Spleen (tissue), 11 donors: ENCODE measurements at regions not wholly inside any gene's neighbourhood (a gene's known extent, or its start where the extent isn't known, plus 50 kb on each side); places are given as distances from the start of the nearest gene placed in this dataset.

Source experiments
- DNase-seq: peaks from one replicate; pipeline ENCODE4 v3.0.0-alpha.2; 2020
- H3K27ac ChIP-seq, 8 donors: fragments of 200-600 bp; sonication (generic) in 7 of 8; 1 replicate in 4 of 8; 2 replicates in 4 of 8; pipeline versions ENCODE4 v1.5.0 to v1.8.0; 2016 to 2021; ENCODE audit warnings: inconsistent platforms in 4 of 8, mild to moderate bottlenecking in 4 of 8, moderate library complexity in 1 of 8
- H3K27me3 ChIP-seq, 7 donors: fragments of 200-600 bp; sonication (generic) in 6 of 7; replicated peaks in 1 of 7; 1 replicate in 4 of 7; 2 replicates in 3 of 7; pipeline versions ENCODE4 v1.5.0 to v1.8.0; 2016 to 2021; ENCODE audit warnings: inconsistent platforms in 3 of 7, mild to moderate bottlenecking in 1 of 7
- H3K36me3 ChIP-seq, 6 donors: fragments of 200-600 bp; sonication (generic) in 5 of 6; 1 replicate in 4 of 6; 2 replicates in 2 of 6; pipeline versions ENCODE4 v1.5.0 to v1.8.0; 2016 to 2021; ENCODE audit warnings: inconsistent platforms in 2 of 6
- H3K4me1 ChIP-seq, 6 donors: fragments of 200-600 bp; sonication (generic) in 5 of 6; 1 replicate in 3 of 6; 2 replicates in 3 of 6; pipeline versions ENCODE4 v1.5.0 to v1.8.0; 2016 to 2021; ENCODE audit warnings: inconsistent platforms in 3 of 6
- H3K4me3 ChIP-seq, 8 donors: fragments of 200-600 bp; sonication (generic) in 7 of 8; 1 replicate in 4 of 8; 2 replicates in 4 of 8; pipeline versions ENCODE4 v1.5.0 to v1.8.0; 2016 to 2021; ENCODE audit warnings: inconsistent platforms in 4 of 8, mild to moderate bottlenecking in 4 of 8, moderate library complexity in 2 of 8
- H3K9me3 ChIP-seq, 8 donors: fragments of 200-600 bp; sonication (generic) in 7 of 8; 1 replicate in 4 of 8; 2 replicates in 4 of 8; pipeline versions ENCODE4 v1.5.0 to v1.8.0; 2016 to 2021; ENCODE audit warnings: inconsistent platforms in 4 of 8
- POLR2A ChIP-seq, 3 donors: fragments of 450-650 bp; IDR thresholded peaks; one replicate each; pipeline ENCODE4 v1.5.1; 2017; ENCODE audit warnings: antibody characterized with exemption in 3 of 3, mild to moderate bottlenecking in 1 of 3
- POLR2AphosphoS5 ChIP-seq, 3 donors: sonication (generic); formaldehyde crosslinking; IDR thresholded peaks; one replicate each; pipeline ENCODE4 v1.5.1; 2017; ENCODE audit warnings: antibody characterized with exemption in 3 of 3
- WGBS, 5 donors: extraction: QIAGEN DNeasy Blood & Tissue Kit in 3 of 5; methylation state at CpG; one replicate each; pipeline versions ENCODE4 v1.1.5 to v1.1.7; 2013 to 2018; 5-methylcytosine and 5-hydroxymethylcytosine counted together
- intact Hi-C: fragments of 100-400 bp; cut with DNase I; formaldehyde crosslinking; loops from one replicate; pipeline ENCODE4 v1.15.0; 2023; ENCODE audit warnings: low total_unique reads
- TF ChIP-seq, protein P1 (sequence below), 11 experiments: fragments of 200-600 bp in 7 of 11; fragments of 450-650 bp in 4 of 11; sonication (generic) in 4 of 11; IDR thresholded peaks in 8 of 11; conservative IDR thresholded peaks in 3 of 11; 1 replicate in 7 of 11; 2 replicates in 4 of 11; pipeline versions ENCODE4 v1.4.0 to v1.8.0; 2016 to 2021; ENCODE audit warnings: antibody characterized with exemption in 11 of 11, inconsistent platforms in 4 of 11, mild to moderate bottlenecking in 1 of 11
- donor health status: healthy with polysubstance abuse.
- donor health status: DM: no; HTN: no; CAD: no; lungs with moderate emphysema.
- donor health status: DM: no; HTN: no; CAD: no.
- donor health status: Bipolar disorder and iron deficiency.
- donor health status: healthy.
- donor health status: DM: no; HTN: no; CAD: no.
- donor health status: DM: yes; HTN: yes; CAD: no.

DNA sequence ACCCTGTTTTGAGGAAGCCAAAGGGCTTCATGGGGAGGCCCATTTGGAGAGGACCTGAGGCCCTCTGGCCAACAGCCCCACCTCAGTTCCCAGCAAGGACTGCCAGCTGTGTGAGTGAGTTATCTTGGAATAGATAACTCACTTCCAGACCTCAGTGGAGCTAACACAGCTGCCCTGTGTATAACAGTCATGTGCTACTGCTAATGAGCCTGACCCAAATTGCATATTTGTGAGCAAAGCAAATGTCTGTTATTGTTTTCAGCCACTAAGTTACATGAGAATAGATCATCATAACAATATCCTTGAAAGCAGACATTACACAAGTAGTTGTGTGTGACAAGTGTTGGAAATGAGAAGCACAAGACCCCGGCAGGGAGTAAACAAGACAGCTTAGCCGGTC is 355.8 kb downstream of the MCTP2 start:
- intact Hi-C loops = no loop called here
- TF ChIP-seq, protein P1, sequence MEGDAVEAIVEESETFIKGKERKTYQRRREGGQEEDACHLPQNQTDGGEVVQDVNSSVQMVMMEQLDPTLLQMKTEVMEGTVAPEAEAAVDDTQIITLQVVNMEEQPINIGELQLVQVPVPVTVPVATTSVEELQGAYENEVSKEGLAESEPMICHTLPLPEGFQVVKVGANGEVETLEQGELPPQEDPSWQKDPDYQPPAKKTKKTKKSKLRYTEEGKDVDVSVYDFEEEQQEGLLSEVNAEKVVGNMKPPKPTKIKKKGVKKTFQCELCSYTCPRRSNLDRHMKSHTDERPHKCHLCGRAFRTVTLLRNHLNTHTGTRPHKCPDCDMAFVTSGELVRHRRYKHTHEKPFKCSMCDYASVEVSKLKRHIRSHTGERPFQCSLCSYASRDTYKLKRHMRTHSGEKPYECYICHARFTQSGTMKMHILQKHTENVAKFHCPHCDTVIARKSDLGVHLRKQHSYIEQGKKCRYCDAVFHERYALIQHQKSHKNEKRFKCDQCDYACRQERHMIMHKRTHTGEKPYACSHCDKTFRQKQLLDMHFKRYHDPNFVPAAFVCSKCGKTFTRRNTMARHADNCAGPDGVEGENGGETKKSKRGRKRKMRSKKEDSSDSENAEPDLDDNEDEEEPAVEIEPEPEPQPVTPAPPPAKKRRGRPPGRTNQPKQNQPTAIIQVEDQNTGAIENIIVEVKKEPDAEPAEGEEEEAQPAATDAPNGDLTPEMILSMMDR (IDR thresholded peaks at IDR 0.05 in 8 of 11, conservative IDR thresholded peaks at IDR 0.05 in 3 of 11) = no peak
- TF ChIP-seq POLR2A (IDR thresholded peaks at IDR 0.05) (no peak), POLR2AphosphoS5 (IDR thresholded peaks at IDR 0.05) (no peak)
- Histone ChIP-seq H3K27ac (no peak overlapping the region), H3K4me1 (peaks cover 0 to 37% (median 29%) of the 10 kb centered on the region in 6 donors), H3K36me3 (no peaks in the 10 kb centered on the region), H3K4me3 (no peak overlapping the region), H3K9me3 (no peaks in the 10 kb centered on the region), H3K27me3 (peaks cover 0 to 80% (median 6%) of the 10 kb centered on the region in 7 donors)
- no peak for DNase-seq
- WGBS, 5 donors = 87 to 98% (median 93%) methylated on average over 2 of the region's 2 CpGs

GRCh38 chr15:94588993-94589392 is 357.6 kb downstream of the MCTP2 start:
- 74 to 88% (median 85%) methylated on average over 4 of the region's 4 CpGs for WGBS, 5 donors
- TF ChIP-seq POLR2A (IDR thresholded peaks at IDR 0.05) (no peak), POLR2AphosphoS5 (IDR thresholded peaks at IDR 0.05) (no peak)
- TF ChIP-seq, protein P1 (IDR thresholded peaks at IDR 0.05 in 8 of 11, conservative IDR thresholded peaks at IDR 0.05 in 3 of 11) = no peak
- H3K4me3 ChIP-seq = no peak overlapping the region
- intact Hi-C loops = no loop called here
- H3K27ac ChIP-seq = no peak overlapping the region
- no peaks in the 10 kb centered on the region for H3K36me3 ChIP-seq
- no peak for DNase-seq
- no peaks in the 10 kb centered on the region for H3K9me3 ChIP-seq
- peaks cover 0 to 19% (median 14%) of the 10 kb centered on the region in 6 donors for H3K4me1 ChIP-seq
- H3K27me3 ChIP-seq = peaks cover 0 to 72% (median 6%) of the 10 kb centered on the region in 7 donors

DNA sequence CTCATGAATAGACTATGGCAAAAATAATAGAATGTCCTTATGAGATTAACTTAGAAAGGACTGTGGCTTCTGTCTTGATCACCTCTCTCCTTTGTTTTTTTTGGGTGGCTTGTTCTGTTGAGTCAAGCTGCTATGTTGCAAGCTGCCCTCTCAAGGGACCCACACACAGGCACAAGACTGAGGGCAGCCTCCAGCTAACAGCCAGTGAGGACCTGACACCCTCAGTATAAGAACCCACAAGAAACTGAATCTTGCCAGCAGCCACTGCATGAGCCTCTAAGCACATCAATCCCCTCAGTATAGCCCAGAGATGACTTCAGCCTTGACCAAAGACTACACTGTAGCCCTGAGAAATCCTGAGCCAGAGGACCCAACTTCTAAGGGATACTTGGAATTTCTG is 361.1 kb downstream of the MCTP2 start:
- Histone ChIP-seq H3K4me1 (no peaks in the 10 kb centered on the region), H3K36me3 (no peaks in the 10 kb centered on the region), H3K27ac (no peak overlapping the region), H3K27me3 (peaks cover 0 to 51% (median 0%) of the 10 kb centered on the region in 7 donors), H3K9me3 (no peaks in the 10 kb centered on the region), H3K4me3 (no peak overlapping the region)
- DNase-seq = no peak
- no peak for TF ChIP-seq POLR2A (IDR thresholded peaks at IDR 0.05)
- intact Hi-C loops = no loop called here

DNA sequence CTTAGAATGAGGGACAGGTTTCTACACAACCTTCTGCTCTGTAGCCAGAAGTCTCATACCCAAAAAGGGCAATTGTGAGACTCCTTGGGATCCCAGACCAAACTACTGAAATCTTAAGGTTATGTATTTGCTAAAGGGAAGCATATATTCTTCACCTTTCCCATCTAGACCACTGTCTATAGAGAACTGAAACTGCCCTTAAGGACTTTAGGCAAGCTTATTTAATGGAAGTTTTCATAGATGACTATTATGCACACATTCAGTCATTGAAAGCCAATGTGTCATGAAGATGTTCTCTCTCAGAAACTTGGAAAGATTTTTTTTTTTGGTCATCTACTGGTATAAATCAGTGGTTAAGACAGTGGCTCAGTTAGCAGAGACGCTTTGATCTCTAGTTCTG is 365.3 kb downstream of the MCTP2 start:
- WGBS, 5 donors = 72 to 93% (median 80%) methylated on average over 1 of the region's 1 CpG
- Histone ChIP-seq H3K27me3 (peaks cover 0 to 39% (median 0%) of the 10 kb centered on the region in 7 donors), H3K4me3 (no peak overlapping the region), H3K9me3 (no peaks in the 10 kb centered on the region), H3K36me3 (no peaks in the 10 kb centered on the region), H3K4me1 (no peaks in the 10 kb centered on the region), H3K27ac (no peak overlapping the region)
- TF ChIP-seq POLR2AphosphoS5 (IDR thresholded peaks at IDR 0.05) (no peak), POLR2A (IDR thresholded peaks at IDR 0.05) (no peak)
- TF ChIP-seq, protein P1 (IDR thresholded peaks at IDR 0.05 in 8 of 11, conservative IDR thresholded peaks at IDR 0.05 in 3 of 11) = no peak
- DNase-seq = no peak
- intact Hi-C loops = no loop called here

DNA sequence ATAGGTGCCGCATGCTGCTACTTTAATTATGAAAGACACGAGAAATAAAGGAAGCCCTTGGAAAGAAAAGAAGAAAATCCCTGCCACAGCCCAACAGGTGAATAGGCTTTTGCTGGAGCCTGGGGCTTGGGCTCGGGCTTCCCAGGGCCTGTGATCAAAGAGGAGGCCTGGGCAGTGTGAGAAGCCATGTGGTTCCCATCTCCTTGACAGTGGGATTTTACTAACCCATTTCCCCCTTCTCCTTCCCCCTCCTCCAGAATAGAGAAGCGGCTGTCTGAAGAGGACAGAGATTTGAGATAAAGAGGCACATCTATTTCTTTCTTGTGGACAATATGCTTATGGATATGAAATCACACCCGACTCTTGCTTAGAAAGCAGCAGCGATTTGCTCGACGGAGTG is 369.1 kb downstream of the MCTP2 start:
- no peaks in the 10 kb centered on the region for H3K9me3 ChIP-seq

More for the DNA sequence above, 369.1 kb downstream of the MCTP2 start:
- Histone ChIP-seq H3K4me1 (peaks cover 0 to 4% (median 0%) of the 10 kb centered on the region in 6 donors), H3K36me3 (no peaks in the 10 kb centered on the region), H3K27ac (no peak overlapping the region), H3K4me3 (no peak overlapping the region), H3K27me3 (peaks cover 0 to 26% (median 0%) of the 10 kb centered on the region in 7 donors)
- intact Hi-C loops = no loop called here
- TF ChIP-seq POLR2A (IDR thresholded peaks at IDR 0.05) (no peak), POLR2AphosphoS5 (IDR thresholded peaks at IDR 0.05) (no peak)
- TF ChIP-seq, protein P1 (IDR thresholded peaks at IDR 0.05 in 8 of 11, conservative IDR thresholded peaks at IDR 0.05 in 3 of 11) = no peak
- DNase-seq = no peak
- 85 to 89% (median 89%) methylated on average over 8 of the region's 8 CpGs for WGBS, 5 donors
